Loucy (cell line): ENCODE measurements at regions not wholly inside any gene's neighbourhood (a gene's known extent, or its start where the extent isn't known, plus 50 kb on each side); places are given as distances from the start of the nearest gene placed in this dataset.

Source experiments
- CTCF ChIP-seq: fragments of 200-600 bp; sonication (generic); conservative IDR thresholded peaks from 2 replicates; pipeline ENCODE4 v1.5.1; 2014; ENCODE audit warnings: mild to moderate bottlenecking, antibody characterized with exemption, low read length
- EZH2phosphoT487 ChIP-seq: fragments of 200-600 bp; IDR thresholded peaks from 2 replicates; pipeline ENCODE4 v1.6.1; 2018; ENCODE audit warnings: antibody characterized with exemption, mild to moderate bottlenecking, moderate library complexity, borderline replicate concordance

DNA sequence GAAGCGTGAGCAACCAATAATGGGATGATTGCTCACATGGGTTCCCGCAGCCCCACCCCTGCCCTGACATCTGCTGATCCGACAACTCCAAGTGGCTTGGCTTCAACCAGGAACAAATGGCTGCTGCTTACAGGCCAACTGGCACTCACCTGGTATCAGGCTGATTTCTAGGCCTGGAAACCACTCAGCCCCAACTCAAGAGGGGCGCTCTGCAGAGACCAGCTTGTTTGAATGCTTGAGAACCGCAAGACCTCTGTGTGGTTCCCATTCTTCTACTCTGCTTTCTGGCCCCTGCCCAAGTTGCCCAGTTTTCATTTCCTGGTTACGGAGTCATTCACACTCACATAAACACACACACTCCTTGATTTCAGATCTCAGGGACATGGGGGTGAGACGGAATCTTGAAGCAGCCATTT, 52.0 kb downstream of the TNP1 start:
- TF ChIP-seq CTCF (no peak), EZH2phosphoT487 (no peak)
